Calu3 (cell line): ENCODE measurements at regions not wholly inside any gene's neighbourhood (a gene's known extent, or its start where the extent isn't known, plus 50 kb on each side); places are given as distances from the start of the nearest gene placed in this dataset.

Source experiments
- BruUV-seq: library from RNA; stranded (reverse); fragments of 400-500 nt; replicated peaks from 2 replicates; lab custom pipeline; 2021; lab: Mats Ljungman, UMichigan
- CTCF ChIA-PET: fragments of 300-600 bp; sonication (Branson Sonifier 250); formaldehyde crosslinking; loops from one replicate; lab custom pipeline; 2022; ENCODE audit warnings: antibody characterized with exemption; lab: Charles Lee
- DNase-seq: peaks from one replicate; pipeline ENCODE4 v3.0.0; 2022
- H3K27ac Mint-ChIP-seq: one replicate; pipeline ENCODE4 v1.8.0; 2022; ENCODE audit warnings: mixed read lengths; ENCODE audit not compliant: unreplicated experiment
- H3K27me3 Mint-ChIP-seq: one replicate; pipeline ENCODE4 v1.8.0; 2022; ENCODE audit warnings: mixed read lengths; ENCODE audit not compliant: unreplicated experiment
- H3K36me3 Mint-ChIP-seq: one replicate; pipeline ENCODE4 v1.8.0; 2022; ENCODE audit warnings: mild to moderate bottlenecking, moderate library complexity, mixed read lengths; ENCODE audit not compliant: insufficient read depth, unreplicated experiment
- H3K4me1 Mint-ChIP-seq: one replicate; pipeline ENCODE4 v1.8.0; 2022; ENCODE audit warnings: mild to moderate bottlenecking, low read depth, mixed read lengths; ENCODE audit not compliant: unreplicated experiment
- H3K4me3 Mint-ChIP-seq: one replicate; pipeline ENCODE4 v1.8.0; 2022; ENCODE audit warnings: mild to moderate bottlenecking, low read depth, moderate library complexity, mixed read lengths; ENCODE audit not compliant: unreplicated experiment
- H3K9me3 Mint-ChIP-seq: one replicate; pipeline ENCODE4 v1.8.0; 2022; ENCODE audit warnings: low read depth, mixed read lengths; ENCODE audit not compliant: unreplicated experiment
- CTCF ChIP-seq: fragments of 200-600 bp; IDR thresholded peaks from one replicate; pipeline ENCODE4 v1.8.0; 2022; ENCODE audit warnings: antibody characterized with exemption; ENCODE audit not compliant: unreplicated experiment
- intact Hi-C: fragments of 100-400 bp; cut with micrococcal nuclease; formaldehyde crosslinking; loops from one replicate; pipeline ENCODE4 v1.10.0; 2022; ENCODE audit not compliant: unreplicated experiment

GRCh38 chr1:99193431-99193830, 70.9 kb upstream of the PLPPR4 start:
- Mint-ChIP-seq H3K4me1 (no peaks in the 10 kb centered on the region), H3K4me3 (no peak overlapping the region), H3K27ac (no peak overlapping the region), H3K9me3 (no peaks in the 10 kb centered on the region), H3K27me3 (no peaks in the 10 kb centered on the region), H3K36me3 (no peaks in the 10 kb centered on the region)
- intact Hi-C loops: no loop called here
- BruUV-seq: no TSS peak
- CTCF ChIA-PET: no interaction called here
- no peak for DNase-seq
- no peak for TF ChIP-seq CTCF

GRCh38 chr1:99198393-99198792, 65.9 kb upstream of the PLPPR4 start:
- intact Hi-C loops: no loop called here
- TF ChIP-seq CTCF: no peak
- BruUV-seq: no TSS peak
- Mint-ChIP-seq H3K27ac (no peak overlapping the region), H3K4me3 (no peak overlapping the region), H3K4me1 (no peaks in the 10 kb centered on the region), H3K27me3 (no peaks in the 10 kb centered on the region), H3K9me3 (no peaks in the 10 kb centered on the region), H3K36me3 (no peaks in the 10 kb centered on the region)
- DNase-seq: no peak
- CTCF ChIA-PET: no interaction called here

- Mint-ChIP-seq H3K4me1 (no peaks in the 10 kb centered on the region), H3K27me3 (no peaks in the 10 kb centered on the region), H3K36me3 (no peaks in the 10 kb centered on the region), H3K4me3 (no peak overlapping the region), H3K9me3 (no peaks in the 10 kb centered on the region), H3K27ac (no peak overlapping the region)
- intact Hi-C loops: no loop called here
- no TSS peak for BruUV-seq
- TF ChIP-seq CTCF: no peak
- CTCF ChIA-PET: no interaction called here
- no peak for DNase-seq
These were observed 57.1 kb upstream of the PLPPR4 start for GRCh38 chr1:99207216-99207615.
